ENCODE measurements at regions not wholly inside any gene's neighbourhood (a gene's known extent, or its start where the extent isn't known, plus 50 kb on each side); places are given as distances from the start of the nearest gene placed in this dataset.
"Not testable (repeated sequence)": the region's sequence is repeated elsewhere in the genome, so short reads cannot be mapped to it uniquely, and the experiment has no call there.

DNA sequence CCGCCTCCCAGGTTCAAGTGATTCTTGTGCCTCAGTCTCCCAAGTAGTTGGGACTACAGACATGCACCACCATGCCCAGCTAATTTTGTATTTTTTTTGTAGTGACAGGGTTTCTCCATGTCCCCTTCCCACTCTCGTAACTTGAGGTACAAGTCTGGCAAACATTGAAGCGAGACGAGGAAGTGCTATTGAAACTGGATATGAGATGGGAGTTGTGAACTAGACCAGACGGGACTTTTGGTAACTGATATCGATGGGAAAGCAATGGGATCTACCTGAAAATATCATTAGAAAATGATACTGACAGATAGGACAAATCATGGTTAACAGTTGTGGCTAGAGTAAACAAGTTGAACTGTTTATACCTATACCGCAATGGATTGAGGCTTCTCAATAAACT is 95.2 kb upstream of the TRABD2B start:
- intact Hi-C loops (cut with DNase I) = no loop called here
- DNase-seq (no peak), ATAC-seq (no peak)

DNA sequence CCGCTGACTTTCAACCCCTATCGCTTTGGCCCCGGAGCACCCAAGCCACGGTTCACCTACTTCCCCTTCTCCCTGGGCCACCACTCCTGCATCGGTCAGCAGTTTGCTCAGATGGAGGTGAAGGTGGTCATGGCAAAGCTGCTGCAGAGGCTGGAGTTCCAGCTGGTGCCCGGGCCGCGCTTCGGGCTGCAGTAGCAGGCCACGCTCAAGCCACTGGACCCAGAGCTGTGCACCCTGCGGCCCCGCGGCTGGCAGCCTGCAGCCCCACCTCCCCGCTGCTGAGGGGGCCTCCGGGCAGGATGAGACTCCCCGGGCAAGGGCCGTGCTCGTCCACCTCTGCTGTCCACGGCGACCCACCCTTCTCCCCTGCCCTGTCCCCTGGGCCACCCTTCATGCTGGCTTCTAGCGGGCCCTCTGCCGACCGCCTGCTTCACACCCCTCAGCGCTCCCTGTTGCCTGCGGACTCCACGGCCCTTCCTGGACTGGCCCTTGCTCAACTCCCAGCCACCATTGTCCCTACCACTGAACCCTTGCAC is 92.2 kb upstream of the TRABD2B start:
- no peak for ATAC-seq
- intact Hi-C loops (cut with DNase I) = no loop called here
- DNase-seq = no peak

DNA sequence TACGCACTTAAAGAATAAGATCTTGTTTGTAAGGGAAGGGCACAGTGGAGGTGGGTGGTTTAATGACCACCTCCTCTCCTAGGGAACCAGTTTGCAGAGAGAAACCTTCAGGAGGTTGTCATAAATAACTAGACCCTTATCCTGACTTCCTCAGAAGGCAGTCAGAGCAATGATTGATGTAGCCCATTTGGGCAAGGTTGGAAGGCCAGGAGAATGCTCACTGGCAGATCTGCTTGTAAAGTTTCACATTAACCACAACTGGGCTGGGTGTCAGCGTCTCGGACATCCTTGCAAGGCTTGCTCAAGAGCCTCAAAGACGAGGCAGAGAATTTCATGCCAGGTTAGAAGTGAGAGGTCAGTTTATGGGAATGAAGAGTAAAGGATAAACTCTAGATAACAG is 87.6 kb upstream of the TRABD2B start:
- DNase-seq (no peak), ATAC-seq (no peak)
- intact Hi-C loops (cut with DNase I) = no loop called here

DNA sequence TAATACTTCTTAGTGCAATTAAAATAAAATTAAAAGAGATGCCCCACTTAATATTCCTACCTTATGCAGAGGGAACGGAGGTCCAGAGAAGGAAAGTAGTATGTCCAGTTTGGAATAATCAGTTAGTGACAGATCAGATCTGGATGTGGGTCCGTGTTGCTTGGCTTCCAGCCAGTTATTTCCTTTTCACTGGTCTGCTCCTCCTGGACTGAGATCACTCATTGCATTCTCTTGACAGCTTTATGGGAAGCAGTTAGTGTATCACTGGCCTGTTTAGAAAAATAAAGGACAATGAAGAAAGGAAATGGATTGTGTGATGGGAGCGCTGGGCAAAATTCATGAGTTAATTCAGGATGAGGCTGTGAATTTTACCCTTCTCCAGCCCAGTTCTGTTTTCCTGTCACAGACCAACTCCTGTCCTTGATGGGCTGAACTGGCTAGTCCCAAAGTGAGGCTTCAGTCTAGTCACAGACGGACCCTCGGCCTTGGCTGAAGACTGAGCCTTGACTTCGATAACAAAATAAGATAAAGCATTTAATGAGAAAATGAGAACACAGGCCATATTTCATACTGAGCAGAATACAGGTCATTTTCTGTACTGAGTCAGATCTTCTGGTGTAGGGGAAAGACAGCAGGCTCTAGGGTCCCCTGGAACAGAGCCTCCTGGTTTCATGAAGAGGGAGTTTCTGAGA is 85.2 kb upstream of the TRABD2B start:
- ATAC-seq = no peak
- intact Hi-C loops (cut with DNase I) = no loop called here
- DNase-seq = no peak

DNA sequence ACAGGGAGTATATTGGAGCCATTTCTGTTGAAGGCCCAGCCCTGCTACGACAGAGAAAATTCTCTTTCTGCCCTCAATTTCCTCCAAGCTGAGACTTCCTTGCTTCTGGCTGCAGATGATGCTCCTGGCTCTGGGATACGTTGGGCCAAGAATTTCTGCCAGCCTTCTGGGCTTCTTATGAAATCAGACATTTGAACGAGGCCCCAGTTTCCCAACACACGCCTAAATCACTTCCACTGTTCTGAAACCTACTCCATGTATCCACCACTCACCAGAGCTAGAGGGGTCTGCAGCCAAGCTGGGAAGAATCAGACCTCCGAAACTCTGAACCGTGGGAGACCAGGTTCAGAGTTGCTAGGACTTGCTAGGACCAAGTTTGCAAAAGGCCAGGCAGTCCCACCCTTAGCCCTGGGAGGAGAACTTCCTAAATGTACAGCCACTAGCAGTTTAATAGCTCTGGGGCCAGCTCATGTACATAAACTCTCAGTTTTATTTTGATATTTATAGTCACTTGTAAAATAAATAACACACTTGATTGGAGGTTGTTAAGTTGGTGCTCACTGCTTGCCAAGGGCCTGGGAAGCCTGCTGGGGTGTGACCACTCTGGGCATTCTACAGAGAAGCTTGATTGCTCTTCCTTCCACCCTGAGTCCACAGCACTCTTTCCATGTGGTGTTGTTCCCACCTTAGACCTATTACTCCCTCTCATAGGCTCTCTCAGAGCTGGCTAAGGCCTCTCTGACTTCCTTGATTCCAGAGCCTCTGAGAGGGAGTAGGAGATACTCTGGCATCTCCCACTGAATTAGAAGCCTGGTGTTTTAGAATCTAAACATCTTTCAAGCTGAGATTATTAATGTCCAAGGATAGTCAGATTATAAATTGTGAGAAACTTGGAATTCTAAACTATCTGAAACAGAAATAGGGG is 83.4 kb upstream of the TRABD2B start:
- intact Hi-C loops (cut with DNase I) = no loop called here
- DNase-seq = no peak
- ATAC-seq = peak in 1 of 2 donors; percentile 71

DNA sequence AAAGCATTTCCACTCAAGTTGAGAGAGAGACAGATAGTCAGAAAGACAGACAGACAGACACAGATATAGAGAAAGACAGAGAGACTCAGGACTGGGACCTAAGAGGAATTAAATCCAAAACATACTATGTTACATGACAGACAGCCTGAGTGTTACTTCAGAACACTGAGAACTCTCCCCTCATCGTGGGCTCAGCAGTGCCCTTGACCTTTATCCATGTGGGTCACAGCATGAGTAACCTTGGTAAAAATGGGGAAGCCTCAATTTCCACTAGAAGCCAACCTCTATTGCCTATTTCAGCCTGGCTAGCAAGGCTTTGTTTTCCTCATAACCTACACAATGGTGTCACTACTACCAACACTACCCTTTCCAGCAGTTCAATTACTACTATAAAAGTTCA is 81.9 kb upstream of the TRABD2B start:
- ATAC-seq (no peak), DNase-seq (no peak)
- intact Hi-C loops (cut with DNase I) = no loop called here

DNA sequence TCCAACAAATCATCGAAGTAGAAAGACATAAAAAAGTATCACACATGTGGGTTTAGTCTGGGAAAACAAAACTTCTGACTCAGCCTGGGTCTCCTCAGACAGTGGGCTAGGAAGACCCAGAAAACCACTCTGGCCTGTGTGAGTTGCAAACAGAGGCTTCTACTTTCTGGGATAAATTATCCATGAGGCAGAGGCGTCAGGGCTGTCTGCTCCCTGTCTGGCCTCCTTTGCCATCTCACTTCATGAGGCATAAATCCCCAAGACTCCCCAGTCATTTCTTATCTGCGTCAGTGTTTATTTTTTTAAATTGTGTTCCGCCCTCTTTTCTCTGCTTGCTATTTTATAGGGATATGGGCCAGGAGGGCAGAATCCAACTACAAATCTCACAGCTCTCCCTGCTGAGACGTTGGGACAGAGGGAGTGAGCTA is 80.6 kb upstream of the TRABD2B start:
- intact Hi-C loops (cut with DNase I) = no loop called here
- ATAC-seq = peak; percentile 56 to 85
- DNase-seq = no peak

DNA sequence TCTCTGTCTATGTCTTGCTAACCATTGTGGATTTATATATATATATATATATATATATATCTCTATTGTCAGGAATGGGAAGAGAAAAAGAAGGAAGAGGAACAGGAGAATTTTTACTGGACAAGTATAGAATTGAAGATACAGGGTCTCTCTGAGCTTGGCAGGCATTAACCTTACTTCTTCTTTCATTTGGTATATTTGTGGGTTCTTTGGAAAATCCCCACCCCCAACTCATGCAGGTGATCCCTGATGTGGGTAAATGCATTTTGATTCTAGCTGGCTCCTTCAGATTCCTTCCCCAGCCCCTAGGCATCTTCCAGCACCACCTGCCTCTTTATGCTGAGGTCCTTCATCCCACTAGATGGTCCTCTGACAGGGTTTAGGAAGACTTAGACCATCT is 78.8 kb upstream of the TRABD2B start:
- ATAC-seq (no peak), DNase-seq (no peak)
- intact Hi-C loops (cut with DNase I) = no loop called here

DNA sequence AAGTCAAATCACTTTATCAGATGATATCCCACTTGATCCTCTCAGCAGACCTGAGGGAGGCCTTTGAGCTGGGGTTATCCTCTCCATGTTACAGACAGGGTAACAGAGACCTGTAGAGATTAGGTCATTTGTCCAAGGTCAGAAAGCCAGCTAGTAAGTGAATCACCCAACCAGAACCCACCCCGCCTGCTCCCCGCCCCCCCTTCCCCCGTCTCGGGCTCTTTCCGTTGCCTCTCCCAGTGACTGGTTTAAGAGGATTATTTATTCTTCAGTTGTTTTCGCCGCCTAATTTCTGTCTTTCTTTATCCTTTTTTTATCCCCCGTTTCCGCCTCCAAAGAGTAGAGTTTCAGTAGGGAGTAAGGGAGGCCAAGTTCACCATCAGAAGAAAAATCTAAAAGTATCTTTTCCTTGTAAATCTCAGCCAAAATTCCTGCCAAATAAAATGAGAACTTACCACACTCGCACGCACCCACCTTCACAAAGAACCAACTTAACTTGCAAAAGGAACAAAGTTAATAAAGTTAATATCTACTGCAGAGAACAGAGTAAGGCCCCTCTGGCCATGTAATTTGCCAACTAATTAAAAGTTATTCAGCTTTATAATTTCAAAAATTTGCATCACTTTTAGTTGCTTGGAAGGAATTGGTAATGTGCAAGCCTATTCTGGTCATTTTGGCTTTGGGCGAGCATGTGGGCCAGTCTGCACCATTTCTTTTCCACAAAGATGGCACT is 76.8 kb upstream of the TRABD2B start:
- DNase-seq (no peak), ATAC-seq (no peak)
- intact Hi-C loops (cut with DNase I) = no loop called here

DNA sequence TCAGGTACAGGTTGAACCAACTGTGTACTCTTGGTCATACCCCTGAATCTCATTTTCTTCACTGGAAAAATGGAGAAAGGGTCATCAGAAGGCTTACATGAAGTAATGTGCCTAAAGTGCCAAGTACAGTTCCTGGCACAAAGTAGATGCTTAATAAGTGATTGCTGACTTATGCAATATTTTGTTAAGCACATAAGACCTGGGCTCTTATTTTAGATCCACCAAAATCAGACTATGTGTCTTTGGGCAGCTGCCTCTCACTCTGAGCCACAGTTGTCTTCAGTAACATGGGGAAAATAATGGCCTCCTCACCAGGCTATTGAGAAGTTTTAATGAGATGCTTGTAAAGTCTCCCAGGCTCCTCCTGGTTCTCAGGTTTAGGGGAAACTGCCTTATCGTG is 74.3 kb upstream of the TRABD2B start:
- intact Hi-C loops (cut with DNase I) = no loop called here
- no peak for ATAC-seq
- DNase-seq = no peak

DNA sequence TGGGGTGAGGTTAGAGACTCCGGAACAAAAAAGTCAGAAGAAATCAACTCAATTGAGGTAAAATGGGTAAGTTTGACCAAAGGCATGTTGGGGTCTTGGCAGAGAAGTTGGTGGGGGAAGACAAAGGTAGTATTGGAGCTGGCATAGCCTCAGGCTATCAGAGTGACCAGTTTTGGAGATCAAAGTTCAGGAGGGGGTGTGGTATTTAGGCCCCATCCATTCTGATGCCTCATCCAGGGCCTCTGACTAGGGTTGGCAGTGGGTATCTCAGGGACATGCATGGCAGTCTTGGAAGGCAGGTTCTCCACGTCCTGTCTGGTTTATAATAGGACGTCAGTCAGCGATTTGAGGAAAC is 73.2 kb upstream of the TRABD2B start:
- intact Hi-C loops (cut with DNase I) = no loop called here
- ATAC-seq (no peak), DNase-seq (no peak)

DNA sequence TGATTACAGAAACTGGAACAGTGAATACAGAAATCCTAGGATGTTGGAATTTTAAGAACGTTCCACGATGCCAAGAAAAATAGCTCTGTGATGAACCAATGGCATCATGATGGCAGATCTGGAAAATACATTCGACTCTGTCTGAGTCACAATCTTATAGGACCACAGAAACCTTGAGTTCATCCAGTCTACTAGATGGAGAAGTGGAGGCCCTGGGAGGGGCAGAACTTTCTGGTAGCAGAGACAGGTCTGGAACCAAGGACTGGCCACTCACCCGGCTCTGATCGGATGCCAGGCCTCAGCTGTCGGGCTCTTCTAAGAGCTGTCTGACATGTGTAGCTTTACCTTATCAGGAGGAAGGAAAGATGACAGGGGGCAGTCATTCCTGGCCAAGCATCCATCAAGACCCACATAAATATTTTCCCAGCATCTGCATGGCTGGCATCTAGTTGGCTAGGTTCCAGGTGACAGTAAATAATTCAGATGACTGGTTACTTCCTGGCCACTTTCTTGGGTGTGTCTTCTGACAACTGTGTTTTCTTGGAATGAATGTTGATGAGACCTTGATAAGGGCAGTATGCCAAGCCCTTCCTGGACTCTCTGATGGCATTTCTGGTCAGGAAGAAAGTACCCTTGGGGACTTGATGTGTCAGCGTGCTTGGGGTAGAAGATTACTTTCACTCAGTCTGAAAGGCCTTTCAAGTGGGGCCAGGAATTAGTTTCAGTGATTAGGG is 72.6 kb upstream of the TRABD2B start:
- DNase-seq (no peak), ATAC-seq (peak in 1 of 2 donors; percentile 49)
- intact Hi-C loops (cut with DNase I) = loop anchor here in 1 of 2 donors (10.0 kb wide), 1 partner anchor 325 kb away; no protein-coding TSS in a partner anchor

DNA sequence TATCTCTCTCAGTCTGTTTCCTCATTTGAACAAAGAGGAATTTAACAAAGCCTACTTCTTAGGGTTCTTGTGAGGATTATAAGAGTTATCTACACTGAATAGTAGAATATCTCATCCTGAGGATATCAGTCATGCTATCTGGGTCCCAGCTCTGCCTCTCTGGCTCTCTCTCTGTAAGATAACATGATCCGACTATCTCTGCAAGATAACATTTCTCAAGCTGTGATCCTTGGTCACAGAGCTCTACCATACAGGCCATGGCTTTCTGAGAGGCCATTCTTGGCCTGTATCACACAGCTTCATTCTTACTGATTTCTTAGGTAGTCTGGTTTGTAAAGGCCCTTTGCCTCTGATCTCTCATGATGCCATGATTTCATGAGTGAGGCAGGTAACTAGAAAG is 71.0 kb upstream of the TRABD2B start:
- intact Hi-C loops (cut with DNase I) = loop anchor here in 1 of 2 donors (10.0 kb wide), 1 partner anchor 323 kb away; no protein-coding TSS in a partner anchor
- ATAC-seq = no peak

DNA sequence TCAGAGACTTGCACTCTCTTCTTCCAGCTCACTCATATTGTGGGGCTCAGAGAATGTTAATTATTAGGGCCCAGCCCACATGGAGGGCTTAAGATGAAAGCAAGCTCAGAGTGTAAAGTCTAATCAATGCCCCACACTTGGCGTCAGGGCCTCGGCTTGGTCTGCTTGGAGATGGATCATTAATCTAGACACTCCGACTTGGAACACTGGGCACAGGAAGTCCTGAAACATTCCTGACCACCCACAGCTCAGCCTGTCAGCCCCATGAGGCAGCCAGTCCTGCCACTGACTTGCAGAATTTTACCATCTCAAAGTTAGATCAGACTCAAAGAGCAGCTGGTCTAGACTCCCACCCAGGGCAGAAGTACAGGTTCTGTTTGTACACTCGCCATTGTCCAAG is 69.8 kb upstream of the TRABD2B start:
- intact Hi-C loops (cut with DNase I) = loop anchor here in 1 of 2 donors (10.0 kb wide), 1 partner anchor 322 kb away; no protein-coding TSS in a partner anchor
- no peak for DNase-seq
- ATAC-seq = no peak

More for the DNA sequence above, 71.0 kb upstream of the TRABD2B start:
- no peak for DNase-seq

DNA sequence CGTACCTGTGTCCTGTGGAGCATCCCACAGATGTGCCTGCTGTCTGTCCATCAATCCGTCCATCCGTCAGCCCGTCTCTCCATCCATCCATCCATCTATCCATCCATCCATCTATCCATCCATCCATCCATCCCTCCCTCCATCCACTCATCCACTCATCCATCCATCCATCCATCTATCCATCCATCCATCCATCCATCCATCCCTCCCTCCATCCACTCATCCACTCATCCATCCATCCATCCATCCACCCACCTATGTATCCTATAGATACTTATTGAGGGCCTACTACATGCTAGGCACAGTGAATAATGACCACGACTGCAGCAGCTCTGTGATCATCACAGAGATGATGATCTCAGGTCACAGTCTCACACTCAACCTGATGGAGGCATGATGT is 67.5 kb upstream of the TRABD2B start:
- DNase-seq, ATAC-seq: not testable (repeated sequence)
- intact Hi-C loops (cut with DNase I) = loop anchor here (5.0 to 10.0 kb wide), 3 partner anchors 67 to 327 kb away; partner anchors contain the start of gene TRABD2B (in 1 of the 2)

DNA sequence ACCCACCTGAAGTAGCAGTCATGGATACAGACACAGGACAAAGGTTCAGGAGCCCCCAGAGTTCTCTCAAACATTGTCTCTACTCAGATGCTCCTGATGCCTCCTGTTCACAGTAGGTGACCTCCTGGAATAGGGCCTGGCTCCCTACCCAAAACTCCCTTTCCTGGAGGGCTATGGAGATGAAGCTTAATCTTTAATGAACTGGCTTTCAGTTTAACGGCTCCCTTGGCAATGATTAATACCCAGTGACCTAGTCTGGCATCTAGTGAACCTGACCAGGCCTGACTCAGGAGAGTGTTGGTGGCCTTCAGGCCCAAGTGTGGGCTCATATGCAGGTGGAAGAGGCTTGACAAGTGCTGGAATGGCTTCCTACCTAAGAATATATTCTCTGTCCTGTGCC is 65.2 kb upstream of the TRABD2B start:
- DNase-seq = no peak
- intact Hi-C loops (cut with DNase I) = loop anchor here (5.0 to 10.0 kb wide), 3 partner anchors 65 to 325 kb away; partner anchors contain the start of gene TRABD2B (in 1 of the 2)

DNA sequence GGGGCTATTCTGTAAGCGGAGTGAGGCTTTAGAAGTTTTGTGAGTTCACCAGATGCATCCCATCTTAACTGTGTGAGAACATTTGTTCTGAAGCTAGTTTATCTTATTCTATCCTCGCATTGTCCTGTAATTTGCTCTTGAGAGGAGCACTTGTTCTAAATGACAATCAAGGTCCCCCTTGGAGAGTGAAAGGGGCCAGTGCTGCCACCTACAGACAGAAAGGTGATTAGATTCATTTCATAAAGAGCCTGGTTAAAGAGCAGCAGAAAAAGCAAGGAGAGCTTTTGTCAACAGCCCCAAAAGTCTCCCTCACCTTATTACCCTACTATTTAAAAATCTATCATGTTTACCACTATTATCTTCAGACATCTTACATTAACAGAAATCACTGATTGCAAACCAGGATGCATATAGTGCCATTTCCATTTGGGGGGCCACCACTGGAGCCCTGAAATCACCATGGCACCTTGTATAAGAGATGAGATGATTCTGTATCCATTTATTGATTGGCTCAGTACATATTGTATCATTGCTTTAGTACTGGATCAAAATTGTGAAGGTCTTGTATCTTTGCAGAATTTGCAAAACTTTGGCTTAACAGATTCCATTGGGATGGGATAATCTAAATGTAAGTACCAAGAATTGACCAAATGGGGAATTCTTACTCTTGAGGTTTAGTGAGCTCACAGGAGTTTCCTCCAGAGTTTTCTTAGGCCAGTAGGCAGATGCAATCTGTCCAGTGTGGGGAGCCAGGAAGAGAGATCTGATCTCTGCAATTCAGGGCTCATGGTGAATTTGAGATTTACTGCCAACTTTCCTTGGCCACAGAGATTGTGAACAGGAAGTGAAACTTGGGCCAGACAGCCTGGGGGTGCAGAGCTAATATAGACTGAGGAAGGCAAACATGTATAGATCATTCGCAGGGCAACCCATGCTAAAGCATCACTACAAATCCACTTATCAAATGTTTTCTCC is 64.3 kb upstream of the TRABD2B start:
- intact Hi-C loops (cut with DNase I) = loop anchor here (2.0 to 10.0 kb wide), 4 partner anchors 59 to 324 kb away; partner anchors contain the start of gene TRABD2B (in 1 of the 2)
- ATAC-seq = peak; percentile 68 to 82

More for the DNA sequence above, 65.2 kb upstream of the TRABD2B start:
- ATAC-seq = no peak

More for the DNA sequence above, 64.3 kb upstream of the TRABD2B start:
- DNase-seq = peak; percentile 56

All from left cardiac atrium (tissue), 4 donors.